Loucy (cell line): ENCODE measurements at regions not wholly inside any gene's neighbourhood (a gene's known extent, or its start where the extent isn't known, plus 50 kb on each side); places are given as distances from the start of the nearest gene placed in this dataset.

Experiments used
- EZH2phosphoT487 ChIP-seq: fragments of 200-600 bp; IDR thresholded peaks from 2 replicates; pipeline ENCODE4 v1.6.1; 2018; ENCODE audit warnings: antibody characterized with exemption, mild to moderate bottlenecking, moderate library complexity, borderline replicate concordance
- TF ChIP-seq, protein P1 (sequence below): fragments of 200-600 bp; sonication (generic); conservative IDR thresholded peaks from 2 replicates; pipeline ENCODE4 v1.5.1; 2014; ENCODE audit warnings: mild to moderate bottlenecking, antibody characterized with exemption, low read length

DNA sequence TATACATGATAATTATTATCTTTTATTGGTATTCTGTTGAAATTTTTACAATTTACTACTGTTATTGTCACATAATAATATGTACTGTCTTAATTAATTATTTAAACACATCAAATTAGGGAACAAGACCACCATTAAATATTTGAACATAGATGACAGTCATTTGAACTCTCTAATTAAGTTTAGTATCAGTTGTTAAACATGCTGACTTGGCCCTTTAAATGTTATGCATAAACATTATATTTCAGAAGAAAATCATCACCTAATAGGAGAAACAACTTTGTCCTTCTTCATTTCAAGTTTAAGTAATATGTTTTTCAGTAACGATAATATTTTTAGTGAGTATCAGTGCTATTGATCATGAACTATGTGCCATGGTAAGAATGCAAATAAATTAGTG, 623.5 kb upstream of the GNPDA2 start:
- TF ChIP-seq, protein P1, sequence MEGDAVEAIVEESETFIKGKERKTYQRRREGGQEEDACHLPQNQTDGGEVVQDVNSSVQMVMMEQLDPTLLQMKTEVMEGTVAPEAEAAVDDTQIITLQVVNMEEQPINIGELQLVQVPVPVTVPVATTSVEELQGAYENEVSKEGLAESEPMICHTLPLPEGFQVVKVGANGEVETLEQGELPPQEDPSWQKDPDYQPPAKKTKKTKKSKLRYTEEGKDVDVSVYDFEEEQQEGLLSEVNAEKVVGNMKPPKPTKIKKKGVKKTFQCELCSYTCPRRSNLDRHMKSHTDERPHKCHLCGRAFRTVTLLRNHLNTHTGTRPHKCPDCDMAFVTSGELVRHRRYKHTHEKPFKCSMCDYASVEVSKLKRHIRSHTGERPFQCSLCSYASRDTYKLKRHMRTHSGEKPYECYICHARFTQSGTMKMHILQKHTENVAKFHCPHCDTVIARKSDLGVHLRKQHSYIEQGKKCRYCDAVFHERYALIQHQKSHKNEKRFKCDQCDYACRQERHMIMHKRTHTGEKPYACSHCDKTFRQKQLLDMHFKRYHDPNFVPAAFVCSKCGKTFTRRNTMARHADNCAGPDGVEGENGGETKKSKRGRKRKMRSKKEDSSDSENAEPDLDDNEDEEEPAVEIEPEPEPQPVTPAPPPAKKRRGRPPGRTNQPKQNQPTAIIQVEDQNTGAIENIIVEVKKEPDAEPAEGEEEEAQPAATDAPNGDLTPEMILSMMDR, result no peak
- TF ChIP-seq EZH2phosphoT487, result no peak
